GM18508 (cell line): ENCODE measurements at regions not wholly inside any gene's neighbourhood (a gene's known extent, or its start where the extent isn't known, plus 50 kb on each side); places are given as distances from the start of the nearest gene placed in this dataset.

Experiments used
- ATAC-seq: cut with Tn5 transposase; IDR thresholded peaks from one replicate; pipeline ENCODE4 v1.9.1; 2021; ENCODE audit warnings: moderate number of reproducible peaks; ENCODE audit not compliant: insufficient read depth, unreplicated experiment

GRCh38 chr1:193311226-193311948 lies 125.0 kb upstream of the B3GALT2 start:
- ATAC-seq, result no peak

GRCh38 chr1:193310564-193310963 lies 124.2 kb upstream of the B3GALT2 start:
- no peak for ATAC-seq

- no peak for ATAC-seq
Measured at GRCh38 chr1:193309936-193310475, 123.6 kb upstream of the B3GALT2 start.

- no peak for ATAC-seq
Measured at GRCh38 chr1:193308438-193308837, 122.0 kb upstream of the B3GALT2 start.

GRCh38 chr1:193306430-193306829 lies 120.0 kb upstream of the B3GALT2 start:
- no peak for ATAC-seq
